ENCODE measurements at regions not wholly inside any gene's neighbourhood (a gene's known extent, or its start where the extent isn't known, plus 50 kb on each side); places are given as distances from the start of the nearest gene placed in this dataset.

GRCh38 chr6:3525915-3526314 is 69.1 kb upstream of the SLC22A23 start:
- Histone ChIP-seq H3F3A (ENCODE audit: low read depth) (no peaks in the 10 kb centered on the region), H2AFZ (ENCODE audit: low read length) (no peak overlapping the region), H3K9ac (ENCODE audit: low read depth, low read length, poor library complexity, severe bottlenecking) (no peak overlapping the region), H3K4me1 (ENCODE audit: insufficient read depth, low read length, poor library complexity, severe bottlenecking) (no peaks in the 10 kb centered on the region), H4K20me1 (ENCODE audit: insufficient read depth, low read length, poor library complexity, severe bottlenecking) (no peaks in the 10 kb centered on the region), H3K9me3 (ENCODE audit: insufficient read depth, low read depth, low read length) (no peaks in the 10 kb centered on the region), H3K4me2 (ENCODE audit: low read depth, low read length, poor library complexity, severe bottlenecking) (no peak overlapping the region), H3K79me2 (ENCODE audit: insufficient read depth, low read length) (no peaks in the 10 kb centered on the region), H3K4me3 (ENCODE audit: low read length, poor library complexity, severe bottlenecking) (no peak overlapping the region), H3K36me3 (ENCODE audit: insufficient read depth, low read length) (no peaks in the 10 kb centered on the region), H3K9me2 (replicated peaks; ENCODE audit: low read depth, low read length) (no peaks in the 10 kb centered on the region), H3K27me3 (ENCODE audit: insufficient read depth, low read length, poor library complexity, severe bottlenecking) (no peaks in the 10 kb centered on the region)
- TF ChIP-seq EZH2phosphoT487 (IDR thresholded peaks at IDR 0.05; ENCODE audit: borderline replicate concordance): no peak
- TF ChIP-seq, protein P1, sequence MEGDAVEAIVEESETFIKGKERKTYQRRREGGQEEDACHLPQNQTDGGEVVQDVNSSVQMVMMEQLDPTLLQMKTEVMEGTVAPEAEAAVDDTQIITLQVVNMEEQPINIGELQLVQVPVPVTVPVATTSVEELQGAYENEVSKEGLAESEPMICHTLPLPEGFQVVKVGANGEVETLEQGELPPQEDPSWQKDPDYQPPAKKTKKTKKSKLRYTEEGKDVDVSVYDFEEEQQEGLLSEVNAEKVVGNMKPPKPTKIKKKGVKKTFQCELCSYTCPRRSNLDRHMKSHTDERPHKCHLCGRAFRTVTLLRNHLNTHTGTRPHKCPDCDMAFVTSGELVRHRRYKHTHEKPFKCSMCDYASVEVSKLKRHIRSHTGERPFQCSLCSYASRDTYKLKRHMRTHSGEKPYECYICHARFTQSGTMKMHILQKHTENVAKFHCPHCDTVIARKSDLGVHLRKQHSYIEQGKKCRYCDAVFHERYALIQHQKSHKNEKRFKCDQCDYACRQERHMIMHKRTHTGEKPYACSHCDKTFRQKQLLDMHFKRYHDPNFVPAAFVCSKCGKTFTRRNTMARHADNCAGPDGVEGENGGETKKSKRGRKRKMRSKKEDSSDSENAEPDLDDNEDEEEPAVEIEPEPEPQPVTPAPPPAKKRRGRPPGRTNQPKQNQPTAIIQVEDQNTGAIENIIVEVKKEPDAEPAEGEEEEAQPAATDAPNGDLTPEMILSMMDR (conservative IDR thresholded peaks at IDR 0.05; ENCODE audit: low read length): no peak

- H4K20me1 ChIP-seq (ENCODE audit: insufficient read depth, low read length, poor library complexity, severe bottlenecking): no peaks in the 10 kb centered on the region
- no peak overlapping the region for H3K4me2 ChIP-seq (ENCODE audit: low read depth, low read length, poor library complexity, severe bottlenecking)
- H3K9me2 ChIP-seq (replicated peaks; ENCODE audit: low read depth, low read length): no peaks in the 10 kb centered on the region
- no peaks in the 10 kb centered on the region for H3K9me3 ChIP-seq (ENCODE audit: insufficient read depth, low read depth, low read length)
- no peaks in the 10 kb centered on the region for H3K27me3 ChIP-seq (ENCODE audit: insufficient read depth, low read length, poor library complexity, severe bottlenecking)
- no peak overlapping the region for H3K9ac ChIP-seq (ENCODE audit: low read depth, low read length, poor library complexity, severe bottlenecking)
- no peak overlapping the region for H3K4me3 ChIP-seq (ENCODE audit: low read length, poor library complexity, severe bottlenecking)
- H2AFZ ChIP-seq (ENCODE audit: low read length): no peak overlapping the region
- no peaks in the 10 kb centered on the region for H3F3A ChIP-seq (ENCODE audit: low read depth)
- H3K36me3 ChIP-seq (ENCODE audit: insufficient read depth, low read length): no peaks in the 10 kb centered on the region
- no peaks in the 10 kb centered on the region for H3K4me1 ChIP-seq (ENCODE audit: insufficient read depth, low read length, poor library complexity, severe bottlenecking)
- H3K79me2 ChIP-seq (ENCODE audit: insufficient read depth, low read length): no peaks in the 10 kb centered on the region
- TF ChIP-seq, protein P1 (conservative IDR thresholded peaks at IDR 0.05; ENCODE audit: low read length): no peak
- TF ChIP-seq EZH2phosphoT487 (IDR thresholded peaks at IDR 0.05; ENCODE audit: borderline replicate concordance): no peak
Observed at GRCh38 chr6:3524456-3524855, 67.6 kb upstream of the SLC22A23 start.

- Histone ChIP-seq H3K4me1 (ENCODE audit: insufficient read depth, low read length, poor library complexity, severe bottlenecking) (no peaks in the 10 kb centered on the region), H2AFZ (ENCODE audit: low read length) (no peak overlapping the region), H3K4me2 (ENCODE audit: low read depth, low read length, poor library complexity, severe bottlenecking) (no peak overlapping the region), H3K9me2 (replicated peaks; ENCODE audit: low read depth, low read length) (no peaks in the 10 kb centered on the region), H3K4me3 (ENCODE audit: low read length, poor library complexity, severe bottlenecking) (no peak overlapping the region), H3K9ac (ENCODE audit: low read depth, low read length, poor library complexity, severe bottlenecking) (no peak overlapping the region), H3K36me3 (ENCODE audit: insufficient read depth, low read length) (no peaks in the 10 kb centered on the region), H4K20me1 (ENCODE audit: insufficient read depth, low read length, poor library complexity, severe bottlenecking) (no peaks in the 10 kb centered on the region), H3K79me2 (ENCODE audit: insufficient read depth, low read length) (no peaks in the 10 kb centered on the region), H3K9me3 (ENCODE audit: insufficient read depth, low read depth, low read length) (no peaks in the 10 kb centered on the region), H3F3A (ENCODE audit: low read depth) (no peaks in the 10 kb centered on the region), H3K27me3 (ENCODE audit: insufficient read depth, low read length, poor library complexity, severe bottlenecking) (no peaks in the 10 kb centered on the region)
- no peak for TF ChIP-seq EZH2phosphoT487 (IDR thresholded peaks at IDR 0.05; ENCODE audit: borderline replicate concordance)
- TF ChIP-seq, protein P1 (conservative IDR thresholded peaks at IDR 0.05; ENCODE audit: low read length): no peak
Observed at GRCh38 chr6:3523966-3524365, 67.1 kb upstream of the SLC22A23 start.
